Naive B cell (primary cell): ENCODE measurements at regions not wholly inside any gene's neighbourhood (a gene's known extent, or its start where the extent isn't known, plus 50 kb on each side); places are given as distances from the start of the nearest gene placed in this dataset.

Source experiments
- ATAC-seq, 2 donors: fragments of 150-1000 bp; cut with Tn5 transposase; 2 replicates each; pipeline ENCODE4 v1.10.0; 2021; ENCODE audit warnings: low read depth in 2 of 2, mild to moderate bottlenecking in 2 of 2, moderate library complexity in 2 of 2
- DNase-seq: peaks from one replicate; pipeline ENCODE4 v3.0.0; 2022
- H3K27ac Mint-ChIP-seq, 6 donors: one replicate each; pipeline ENCODE4 v1.8.0; 2020 to 2022; ENCODE audit warnings: mild to moderate bottlenecking in 6 of 6, mixed read lengths in 6 of 6, moderate library complexity in 5 of 6, inconsistent platforms in 2 of 6
- H3K27me3 Mint-ChIP-seq, 3 donors: one replicate each; pipeline ENCODE4 v1.8.0; 2021 to 2022; ENCODE audit warnings: mixed read lengths in 3 of 3, mild to moderate bottlenecking in 1 of 3
- H3K36me3 Mint-ChIP-seq, 2 donors: one replicate each; pipeline ENCODE4 v1.8.0; 2020 to 2022; ENCODE audit warnings: mixed read lengths in 2 of 2, inconsistent platforms in 1 of 2, mild to moderate bottlenecking in 1 of 2
- H3K4me1 Mint-ChIP-seq, 3 donors: one replicate each; pipeline ENCODE4 v1.8.0; 2020 to 2022; ENCODE audit warnings: mixed read lengths in 3 of 3, inconsistent platforms in 1 of 3, mild to moderate bottlenecking in 1 of 3, moderate library complexity in 1 of 3
- H3K4me3 Mint-ChIP-seq, 8 donors: one replicate each; pipeline ENCODE4 v1.8.0; 2020 to 2022; ENCODE audit warnings: mild to moderate bottlenecking in 8 of 8, mixed read lengths in 8 of 8, moderate library complexity in 8 of 8, inconsistent platforms in 2 of 8
- H3K9me3 Mint-ChIP-seq, 7 donors: one replicate each; pipeline ENCODE4 v1.8.0; 2020 to 2022; ENCODE audit warnings: mixed read lengths in 7 of 7, mild to moderate bottlenecking in 5 of 7, inconsistent platforms in 2 of 7, moderate library complexity in 1 of 7

DNA sequence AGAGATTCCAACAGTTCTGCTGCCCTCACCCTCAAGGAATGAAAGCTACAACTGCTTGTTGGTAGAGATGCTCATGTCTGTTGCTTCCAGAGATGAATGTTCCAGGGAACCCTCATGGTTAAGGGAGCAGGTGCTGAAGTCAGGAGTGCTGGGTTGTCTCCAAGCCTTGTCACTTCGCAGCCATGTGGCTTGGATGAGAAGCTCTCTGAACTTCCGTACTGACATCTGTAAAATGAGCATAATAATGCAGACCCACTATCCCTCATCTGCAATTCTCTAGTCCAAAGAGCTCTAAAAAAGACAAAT is 133.3 kb upstream of the ADRA1B start:
- Mint-ChIP-seq H3K27ac (no peak overlapping the region), H3K36me3 (peaks cover 0 to 4% of the 10 kb centered on the region in 2 donors), H3K27me3 (peaks cover 13 to 54% (median 45%) of the 10 kb centered on the region in 3 donors), H3K4me3 (no peak overlapping the region), H3K9me3 (no peaks in the 10 kb centered on the region), H3K4me1 (no peaks in the 10 kb centered on the region)
- no peak for ATAC-seq
- DNase-seq = no peak

DNA sequence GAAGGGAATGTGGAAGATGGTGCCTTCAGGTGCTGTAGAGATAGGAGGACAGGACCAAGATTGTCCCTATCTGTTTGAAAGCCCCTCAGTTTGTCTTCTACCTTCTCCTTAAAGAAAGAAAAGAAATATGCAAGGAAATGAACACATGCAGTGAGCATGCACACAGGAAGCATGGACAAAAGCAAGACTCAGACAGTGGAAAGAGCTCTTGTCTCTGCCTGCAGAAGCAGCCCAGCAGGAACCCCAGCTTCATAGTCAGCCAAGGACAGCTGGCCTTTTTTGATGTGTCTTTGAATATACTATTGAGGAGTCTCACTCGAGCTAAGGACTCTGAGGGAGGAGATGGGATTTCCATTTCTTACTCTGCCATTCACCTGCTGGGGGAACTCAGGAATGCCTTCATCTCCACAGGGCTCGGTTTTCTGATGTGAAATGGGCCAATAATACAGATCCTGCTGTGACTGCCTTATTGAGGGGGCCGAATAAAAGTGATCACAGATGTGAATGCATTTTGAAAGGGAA is 132.5 kb upstream of the ADRA1B start:
- H3K4me3 Mint-ChIP-seq = no peak overlapping the region
- peaks cover 14 to 54% (median 43%) of the 10 kb centered on the region in 3 donors for H3K27me3 Mint-ChIP-seq
- DNase-seq (no peak), ATAC-seq (no peak)
- H3K36me3 Mint-ChIP-seq = peaks cover 0 to 4% of the 10 kb centered on the region in 2 donors
- H3K4me1 Mint-ChIP-seq = no peaks in the 10 kb centered on the region
- no peaks in the 10 kb centered on the region for H3K9me3 Mint-ChIP-seq
- peak overlapping the region in 1 of 6 donors; percentile 21 for H3K27ac Mint-ChIP-seq

DNA sequence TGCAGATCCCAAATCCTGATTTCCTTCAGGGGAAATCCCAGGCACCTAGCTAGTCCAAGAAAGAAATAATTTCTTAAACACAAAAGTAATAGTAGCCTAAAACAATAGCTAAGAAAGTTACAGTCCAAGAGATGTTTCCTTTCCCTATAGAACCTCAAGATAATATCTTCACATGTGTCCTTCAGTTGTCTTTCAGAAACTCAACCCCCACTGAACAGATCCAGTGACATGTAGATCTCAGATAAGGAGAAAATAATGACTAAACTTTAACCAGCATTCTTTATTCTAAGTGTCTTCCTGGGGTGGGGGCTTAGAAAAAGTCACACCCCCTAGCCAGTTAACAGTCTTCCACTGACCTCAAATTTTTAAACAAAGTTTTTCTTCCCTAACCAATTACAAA is 131.3 kb upstream of the ADRA1B start:
- no peak overlapping the region for H3K4me3 Mint-ChIP-seq
- ATAC-seq (no peak), DNase-seq (no peak)
- H3K27me3 Mint-ChIP-seq = peaks cover 14 to 50% (median 40%) of the 10 kb centered on the region in 3 donors
- H3K36me3 Mint-ChIP-seq = peaks cover 0 to 4% of the 10 kb centered on the region in 2 donors
- H3K9me3 Mint-ChIP-seq = no peaks in the 10 kb centered on the region
- no peak overlapping the region for H3K27ac Mint-ChIP-seq
- H3K4me1 Mint-ChIP-seq = no peaks in the 10 kb centered on the region

DNA sequence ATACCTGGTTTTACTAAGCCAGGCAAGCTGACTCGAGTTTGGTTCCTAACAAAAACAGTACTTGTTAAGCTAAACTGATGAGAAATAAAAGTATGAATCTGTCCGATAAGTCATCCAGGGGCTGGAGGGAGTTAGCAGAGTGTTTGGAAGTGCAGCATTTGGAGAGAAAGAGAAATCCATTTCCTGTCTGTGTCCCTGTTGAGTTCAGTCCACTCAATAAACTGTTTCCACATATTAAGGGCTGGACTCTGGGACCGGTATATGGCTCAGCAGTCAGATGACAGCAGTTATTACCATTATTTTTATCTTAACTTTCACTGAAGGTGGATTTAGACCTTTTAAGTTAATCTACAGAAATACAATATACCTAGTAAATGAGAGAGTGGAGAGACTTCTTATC is 130.6 kb upstream of the ADRA1B start:
- H3K4me3 Mint-ChIP-seq = no peak overlapping the region
- peaks cover 14 to 43% (median 36%) of the 10 kb centered on the region in 3 donors for H3K27me3 Mint-ChIP-seq
- no peaks in the 10 kb centered on the region for H3K4me1 Mint-ChIP-seq
- H3K27ac Mint-ChIP-seq = no peak overlapping the region
- peaks cover 0 to 4% of the 10 kb centered on the region in 2 donors for H3K36me3 Mint-ChIP-seq
- DNase-seq (no peak), ATAC-seq (no peak)
- no peaks in the 10 kb centered on the region for H3K9me3 Mint-ChIP-seq

DNA sequence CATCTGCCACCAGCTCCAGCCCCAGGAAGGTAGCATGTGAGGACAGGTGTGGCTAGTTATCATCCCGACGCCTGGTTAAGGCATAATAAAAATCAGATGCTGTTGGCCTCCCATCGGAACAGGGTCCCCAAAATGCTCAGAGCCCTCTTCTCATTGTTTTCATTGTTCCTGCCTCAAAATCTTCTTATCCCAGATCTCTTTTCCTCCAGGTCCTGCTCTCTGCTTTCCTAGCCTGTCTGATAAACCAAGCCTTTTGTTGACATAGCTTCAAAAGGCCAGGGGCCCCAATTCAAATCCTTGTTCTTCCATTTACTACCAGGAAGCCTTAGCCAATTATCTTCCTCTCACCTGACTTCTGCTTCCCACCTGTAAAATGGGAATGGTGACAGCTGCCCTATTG is 130.1 kb upstream of the ADRA1B start:
- DNase-seq (no peak), ATAC-seq (no peak)
- Mint-ChIP-seq H3K27ac (no peak overlapping the region), H3K9me3 (no peaks in the 10 kb centered on the region), H3K27me3 (peaks cover 14 to 38% (median 36%) of the 10 kb centered on the region in 3 donors), H3K4me1 (no peaks in the 10 kb centered on the region), H3K36me3 (peaks cover 0 to 4% of the 10 kb centered on the region in 2 donors), H3K4me3 (no peak overlapping the region)

DNA sequence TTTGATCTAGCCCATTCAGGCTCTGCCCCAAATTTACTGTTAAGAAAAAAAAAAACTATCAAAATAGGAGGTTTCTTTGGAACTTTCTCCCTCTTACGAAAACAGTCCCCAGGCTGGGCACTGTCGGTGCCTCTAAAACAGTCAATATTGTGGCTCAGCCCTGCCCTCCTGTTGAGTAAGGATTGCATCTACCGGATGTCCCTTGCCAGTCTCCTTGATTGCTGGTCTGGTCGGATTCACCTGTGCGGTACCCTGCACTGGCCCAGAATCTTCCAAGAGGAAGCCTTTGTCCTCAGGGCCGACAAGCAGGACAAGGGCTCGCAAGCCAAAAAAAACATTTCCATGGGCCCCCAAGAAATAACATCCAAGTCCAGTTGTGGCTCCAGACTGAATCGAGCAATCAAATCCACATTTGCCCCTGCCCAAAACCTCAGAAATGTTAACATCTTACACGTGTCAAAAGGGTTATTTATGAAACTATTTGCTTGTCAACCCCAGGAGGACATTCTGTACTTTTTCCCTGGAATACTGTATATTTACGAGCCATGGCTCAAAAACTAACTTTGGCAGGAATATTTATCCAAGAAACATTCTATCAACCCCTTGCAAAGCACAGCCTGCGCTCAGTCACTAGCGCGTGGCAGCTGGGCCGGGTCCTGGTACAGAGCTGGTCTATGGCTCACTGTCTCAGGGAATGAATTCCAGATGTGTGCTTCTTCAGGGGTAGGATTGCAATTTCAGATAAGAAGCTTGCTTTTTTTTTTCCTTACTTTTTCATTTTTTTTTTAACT is 129.2 kb upstream of the ADRA1B start:
- Mint-ChIP-seq H3K27me3 (peaks cover 14 to 34% (median 29%) of the 10 kb centered on the region in 3 donors), H3K4me1 (no peaks in the 10 kb centered on the region)
- ATAC-seq = no peak

DNA sequence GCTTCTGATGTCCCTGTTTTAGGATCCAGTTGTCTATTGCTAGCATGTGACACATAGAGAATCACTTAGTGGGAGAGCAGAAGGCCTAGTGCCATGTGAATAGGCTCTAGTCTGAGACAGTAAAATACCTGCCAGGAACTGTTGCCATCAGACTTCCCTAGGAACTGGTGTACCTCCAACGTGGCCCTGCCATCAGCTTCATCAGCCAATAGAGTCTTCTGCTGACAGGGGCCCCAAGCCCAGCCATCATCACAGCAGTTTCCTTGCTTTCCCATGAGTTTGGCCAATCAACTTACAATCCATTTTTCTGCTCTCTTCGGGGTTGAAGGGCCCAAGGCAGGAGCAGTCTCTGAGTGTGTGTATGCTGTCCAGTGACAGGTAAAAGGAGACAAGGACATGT is 128.4 kb upstream of the ADRA1B start:
- Mint-ChIP-seq H3K27me3 (peaks cover 14 to 30% (median 25%) of the 10 kb centered on the region in 3 donors), H3K36me3 (peaks cover 0 to 4% of the 10 kb centered on the region in 2 donors), H3K27ac (no peak overlapping the region), H3K4me3 (no peak overlapping the region), H3K9me3 (no peaks in the 10 kb centered on the region), H3K4me1 (no peaks in the 10 kb centered on the region)
- no peak for DNase-seq
- no peak for ATAC-seq

More for the DNA sequence above, 129.2 kb upstream of the ADRA1B start:
- Mint-ChIP-seq H3K4me3 (no peak overlapping the region), H3K27ac (no peak overlapping the region), H3K9me3 (no peaks in the 10 kb centered on the region), H3K36me3 (peaks cover 0 to 4% of the 10 kb centered on the region in 2 donors)
- DNase-seq = no peak

DNA sequence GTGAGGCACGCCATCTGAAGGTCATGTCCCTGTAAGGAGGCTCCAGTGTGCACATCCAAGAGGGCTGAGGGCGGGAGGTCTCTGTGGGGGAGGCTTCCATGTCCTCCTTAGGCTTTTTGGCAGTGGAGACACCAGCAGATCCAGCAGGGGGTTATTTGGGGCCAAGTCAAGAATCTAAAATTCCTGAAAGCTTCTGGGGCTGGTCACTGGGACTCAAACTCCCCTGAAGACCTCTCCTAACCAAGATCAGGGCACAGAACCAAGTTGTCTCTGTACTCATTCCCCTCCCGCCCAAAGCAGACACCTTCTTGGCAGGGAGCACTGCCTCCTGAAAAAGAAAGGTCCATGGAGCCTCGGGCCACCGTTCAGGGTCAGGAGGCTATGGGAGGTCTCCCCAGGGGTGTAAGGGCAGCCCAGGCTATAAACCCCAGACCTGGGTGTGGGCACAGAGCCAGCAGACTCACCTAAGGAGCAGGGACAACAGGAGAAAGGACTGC is 127.4 kb upstream of the ADRA1B start:
- ATAC-seq = no peak
- no peaks in the 10 kb centered on the region for H3K9me3 Mint-ChIP-seq

DNA sequence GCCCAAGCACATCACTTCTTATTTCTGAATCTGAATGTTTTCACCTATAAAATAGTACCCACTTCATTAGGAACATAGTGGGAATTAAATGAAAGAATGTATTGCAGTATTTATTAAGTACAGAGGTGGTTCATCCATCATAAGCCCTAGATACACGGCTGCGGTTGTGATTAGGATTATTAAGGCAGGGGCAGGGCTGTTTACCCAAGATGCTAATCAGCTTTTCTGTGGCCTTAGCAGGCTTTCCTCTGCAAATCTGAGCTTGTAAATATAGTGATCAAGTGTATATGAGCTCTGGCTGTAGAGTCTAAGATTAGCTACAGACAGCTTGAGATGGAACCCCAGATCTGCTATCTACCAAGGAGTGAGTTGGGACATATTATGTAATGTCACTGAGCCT is 124.1 kb upstream of the ADRA1B start:
- Mint-ChIP-seq H3K27ac (no peak overlapping the region), H3K36me3 (peaks cover 0 to 4% of the 10 kb centered on the region in 2 donors), H3K4me1 (no peaks in the 10 kb centered on the region), H3K27me3 (peaks cover 7 to 9% (median 8%) of the 10 kb centered on the region in 3 donors), H3K9me3 (no peaks in the 10 kb centered on the region), H3K4me3 (no peak overlapping the region)
- no peak for ATAC-seq
- DNase-seq = no peak

More for the DNA sequence above, 127.4 kb upstream of the ADRA1B start:
- Mint-ChIP-seq H3K27me3 (peaks cover 14 to 25% (median 25%) of the 10 kb centered on the region in 3 donors), H3K27ac (no peak overlapping the region), H3K4me1 (no peaks in the 10 kb centered on the region), H3K36me3 (peaks cover 0 to 4% of the 10 kb centered on the region in 2 donors), H3K4me3 (no peak overlapping the region)
- no peak for DNase-seq

DNA sequence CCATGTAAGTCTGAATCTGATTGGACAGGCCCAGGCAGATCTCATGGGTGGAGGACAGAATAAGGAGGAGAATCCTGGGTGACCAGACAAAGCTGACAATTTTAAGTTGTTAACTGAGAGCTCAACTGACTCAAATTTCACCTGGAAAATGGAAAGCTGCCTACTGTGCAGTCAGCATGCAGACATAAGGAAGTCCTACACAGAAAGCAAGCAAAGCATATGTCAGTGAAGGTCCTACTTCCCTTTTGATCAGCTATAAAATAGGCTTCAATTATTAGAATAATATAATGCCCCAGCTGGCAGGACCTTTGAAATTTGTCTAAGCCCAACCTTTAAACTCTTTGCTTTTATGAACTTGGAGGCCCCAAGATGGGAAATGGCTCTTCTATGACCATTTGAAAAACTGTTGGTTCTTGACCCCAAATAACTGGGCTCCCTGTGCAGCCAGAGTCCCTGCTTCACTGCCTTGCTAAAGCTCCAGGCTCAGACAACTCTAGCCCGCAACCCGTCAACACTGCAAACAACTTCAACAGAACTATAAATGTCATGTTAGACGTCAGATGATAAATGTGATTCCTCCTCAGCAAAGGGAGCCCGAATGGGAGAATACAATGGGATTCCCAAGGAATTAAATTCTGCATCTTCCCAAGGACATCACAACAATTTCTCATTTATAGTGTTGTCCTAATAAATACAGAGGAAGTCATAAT is 118.9 kb upstream of the ADRA1B start:
- H3K27me3 Mint-ChIP-seq = peaks cover 0 to 6% (median 0%) of the 10 kb centered on the region in 3 donors

DNA sequence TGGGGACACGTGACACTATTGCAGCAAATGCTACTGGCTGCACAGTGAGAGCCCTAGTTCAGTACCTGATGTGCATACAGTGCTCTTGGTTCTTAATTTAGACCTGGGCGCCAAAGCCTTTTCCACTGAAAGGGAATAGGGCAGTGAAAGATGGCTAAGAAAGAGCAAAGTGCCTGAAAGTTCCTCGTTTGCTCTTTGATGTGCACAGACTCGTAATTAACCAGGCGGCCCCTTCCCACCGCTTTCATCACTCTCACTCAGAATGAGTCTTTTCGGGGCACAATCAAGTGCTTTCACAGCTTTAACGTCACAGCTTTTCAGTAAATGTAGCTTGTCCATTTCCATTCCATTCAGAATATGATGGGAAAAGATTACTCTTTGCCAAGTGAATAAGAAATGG is 116.6 kb upstream of the ADRA1B start:
- Mint-ChIP-seq H3K36me3 (no peaks in the 10 kb centered on the region), H3K9me3 (no peaks in the 10 kb centered on the region), H3K27ac (no peak overlapping the region), H3K27me3 (peaks cover 0 to 6% (median 0%) of the 10 kb centered on the region in 3 donors), H3K4me3 (no peak overlapping the region), H3K4me1 (peaks cover 4 to 15% (median 15%) of the 10 kb centered on the region in 3 donors)
- ATAC-seq = no peak
- no peak for DNase-seq

More for the DNA sequence above, 118.9 kb upstream of the ADRA1B start:
- H3K9me3 Mint-ChIP-seq = no peaks in the 10 kb centered on the region
- no peak for ATAC-seq
- peaks cover under 1 to 2% (median under 1%) of the 10 kb centered on the region in 3 donors for H3K4me1 Mint-ChIP-seq
- no peak overlapping the region for H3K27ac Mint-ChIP-seq
- H3K4me3 Mint-ChIP-seq = no peak overlapping the region
- DNase-seq = no peak
- no peaks in the 10 kb centered on the region for H3K36me3 Mint-ChIP-seq

DNA sequence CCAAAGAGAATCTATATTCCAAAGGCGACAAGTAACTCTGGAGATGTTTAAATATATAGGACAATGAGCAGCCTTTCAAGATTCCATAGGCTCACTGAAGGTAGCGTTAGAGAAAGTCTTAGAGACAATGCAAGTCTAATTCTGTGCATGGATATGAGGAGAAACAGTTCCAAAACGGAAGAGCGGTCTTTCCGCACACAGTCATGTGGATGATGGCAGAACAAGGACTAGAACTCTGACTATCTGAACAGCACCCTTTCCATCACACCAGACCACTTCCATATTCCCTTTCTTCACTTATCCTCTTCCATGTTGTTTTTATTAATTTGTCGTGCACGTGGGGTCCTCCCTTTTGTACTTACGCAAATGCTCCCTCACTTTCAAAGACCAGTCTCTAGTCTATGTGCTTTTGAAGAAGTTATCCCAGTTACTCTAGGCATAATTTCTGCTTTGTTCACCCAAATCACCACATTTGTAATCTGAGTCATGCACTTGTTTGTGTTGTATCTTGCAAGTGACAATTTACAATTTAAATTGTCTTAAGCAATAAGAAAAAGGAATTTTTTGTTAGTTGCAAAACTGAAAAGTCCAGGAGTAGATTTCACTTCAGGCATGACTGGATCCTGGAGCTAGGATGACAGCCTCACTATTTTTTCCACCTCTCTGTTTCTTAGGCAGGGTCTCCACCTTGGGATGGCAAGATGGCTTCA is 116.0 kb upstream of the ADRA1B start:
- ATAC-seq (no peak), DNase-seq (no peak)
- H3K4me3 Mint-ChIP-seq = no peak overlapping the region
- H3K9me3 Mint-ChIP-seq = no peaks in the 10 kb centered on the region
- peaks cover 0 to 6% (median 0%) of the 10 kb centered on the region in 3 donors for H3K27me3 Mint-ChIP-seq
- no peak overlapping the region for H3K27ac Mint-ChIP-seq
- no peaks in the 10 kb centered on the region for H3K36me3 Mint-ChIP-seq
- peaks cover 4 to 21% (median 15%) of the 10 kb centered on the region in 3 donors for H3K4me1 Mint-ChIP-seq

DNA sequence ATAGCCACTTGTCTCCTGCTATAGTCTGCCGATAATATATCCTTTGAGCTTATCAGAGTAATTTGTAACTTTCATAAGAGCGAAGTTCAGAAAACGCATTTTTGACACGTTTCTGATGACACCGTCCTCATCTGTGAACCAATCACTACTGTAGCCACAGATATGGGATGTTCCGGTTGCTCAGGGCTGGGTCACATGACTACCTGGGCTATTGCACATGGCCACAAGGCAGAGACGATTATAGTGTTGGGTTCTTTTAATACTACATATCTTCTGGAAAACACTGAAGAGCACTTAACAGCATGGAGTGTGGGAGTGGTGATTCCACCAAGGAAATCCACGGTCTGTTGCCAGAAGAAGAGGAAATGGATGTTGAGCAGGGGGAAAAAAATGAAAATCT is 115.0 kb upstream of the ADRA1B start:
- Mint-ChIP-seq H3K9me3 (peaks cover 0 to under 1% (median 0%) of the 10 kb centered on the region in 7 donors), H3K36me3 (peaks cover 0 to under 1% of the 10 kb centered on the region in 2 donors), H3K4me1 (peaks cover 4 to 22% (median 15%) of the 10 kb centered on the region in 3 donors), H3K27me3 (peaks cover 0 to 7% (median under 1%) of the 10 kb centered on the region in 3 donors), H3K4me3 (no peak overlapping the region), H3K27ac (no peak overlapping the region)
- no peak for DNase-seq
- no peak for ATAC-seq
